HEK293 (cell line): ENCODE measurements at regions not wholly inside any gene's neighbourhood (a gene's known extent, or its start where the extent isn't known, plus 50 kb on each side); places are given as distances from the start of the nearest gene placed in this dataset.

ENCODE experiments used
- CTCF ChIA-PET: fragments of 350-600 bp; formaldehyde crosslinking; extraction: SDS; loops from one replicate; lab custom pipeline; 2021; ENCODE audit warnings: antibody characterized with exemption; lab: Yijun Ruan, JAX
- POLR2A ChIA-PET: fragments of 300-600 bp; formaldehyde crosslinking; extraction: SDS; loops from one replicate; lab custom pipeline; 2020; ENCODE audit warnings: antibody characterized with exemption, inconsistent platforms; lab: Yijun Ruan, JAX
- H3K27ac ChIP-seq: fragments of 200-500 bp; sonication (Bioruptor generic); 2 replicates; pipeline ENCODE4 v1.5.1; 2014; ENCODE audit warnings: low read depth, low read length, control low read depth, inconsistent platforms; ENCODE audit errors: extremely low read depth
- H3K36me3 ChIP-seq, 2 experiments: fragments of 200-500 bp in 1 of 2; sonication (Bioruptor generic) in 1 of 2; 1 replicate in 1 of 2; 2 replicates in 1 of 2; pipeline ENCODE4 v1.5.1; 2014 to 2017; ENCODE audit warnings: inconsistent platforms in 2 of 2, low read length in 2 of 2; ENCODE audit not compliant: control insufficient read depth in 2 of 2, insufficient read depth in 1 of 2
- H3K4me1 ChIP-seq: fragments of 200-500 bp; sonication (Bioruptor generic); 2 replicates; pipeline ENCODE4 v1.5.1; 2014; ENCODE audit warnings: mild to moderate bottlenecking, low read length, inconsistent platforms; ENCODE audit not compliant: control insufficient read depth, insufficient read depth
- H3K4me3 ChIP-seq: 2 replicates; pipeline ENCODE4 v1.5.1; 2011; ENCODE audit warnings: low read depth, mild to moderate bottlenecking, control low read depth, low read length, moderate library complexity
- H3K9me3 ChIP-seq: fragments of 200-500 bp; sonication (Bioruptor generic); 2 replicates; pipeline ENCODE4 v1.5.1; 2014; ENCODE audit warnings: low read depth, low read length, inconsistent platforms; ENCODE audit not compliant: control insufficient read depth, insufficient read depth
- EGR2 ChIP-seq: fragments of 450-650 bp; formaldehyde crosslinking; IDR thresholded peaks from 2 replicates; pipeline ENCODE4 v1.5.1; 2016; ENCODE audit warnings: low read depth, missing biosample characterization, missing genetic modification characterization
- GLIS1 ChIP-seq: fragments of 450-650 bp; formaldehyde crosslinking; IDR thresholded peaks from 2 replicates; pipeline ENCODE4 v1.5.1; 2016; ENCODE audit warnings: missing biosample characterization, missing genetic modification characterization
- KLF8 ChIP-seq: fragments of 450-650 bp; formaldehyde crosslinking; IDR thresholded peaks from 2 replicates; pipeline ENCODE4 v1.5.1; 2016; ENCODE audit warnings: missing biosample characterization, missing genetic modification characterization
- RBAK ChIP-seq: fragments of 450-650 bp; formaldehyde crosslinking; IDR thresholded peaks from 2 replicates; pipeline ENCODE4 v1.5.1; 2016; ENCODE audit warnings: missing biosample characterization, missing genetic modification characterization
- SP3 ChIP-seq: fragments of 450-650 bp; formaldehyde crosslinking; IDR thresholded peaks from 2 replicates; pipeline ENCODE4 v1.5.1; 2016; ENCODE audit warnings: missing biosample characterization, missing genetic modification characterization
- TCF7L2 ChIP-seq: IDR thresholded peaks from 2 replicates; pipeline ENCODE4 v1.6.1; 2011; ENCODE audit warnings: low read depth, mild to moderate bottlenecking, inconsistent platforms, low read length, moderate library complexity, borderline replicate concordance
- WT1 ChIP-seq: fragments of 450-650 bp; formaldehyde crosslinking; IDR thresholded peaks from 2 replicates; pipeline ENCODE4 v1.5.1; 2016; ENCODE audit warnings: missing biosample characterization, missing genetic modification characterization
- ZBTB8A ChIP-seq: fragments of 450-650 bp; formaldehyde crosslinking; IDR thresholded peaks from 2 replicates; pipeline ENCODE4 v1.5.1; 2016; ENCODE audit warnings: missing biosample characterization, missing genetic modification characterization
- ZNF214 ChIP-seq: fragments of 450-650 bp; formaldehyde crosslinking; IDR thresholded peaks from 2 replicates; pipeline ENCODE4 v1.5.1; 2017; ENCODE audit warnings: missing biosample characterization, mild to moderate bottlenecking, missing genetic modification characterization, borderline replicate concordance
- ZNF223 ChIP-seq: fragments of 450-650 bp; formaldehyde crosslinking; IDR thresholded peaks from 2 replicates; pipeline ENCODE4 v1.5.1; 2016; ENCODE audit warnings: missing biosample characterization, missing genetic modification characterization
- ZNF292 ChIP-seq: fragments of 450-650 bp; formaldehyde crosslinking; IDR thresholded peaks from 2 replicates; pipeline ENCODE4 v1.5.1; 2016; ENCODE audit warnings: low read depth, missing biosample characterization, missing genetic modification characterization, borderline replicate concordance
- ZNF324 ChIP-seq: fragments of 450-650 bp; formaldehyde crosslinking; IDR thresholded peaks from 2 replicates; pipeline ENCODE4 v1.5.1; 2016; ENCODE audit warnings: missing biosample characterization, missing genetic modification characterization
- ZNF366 ChIP-seq: fragments of 450-650 bp; formaldehyde crosslinking; conservative IDR thresholded peaks from 2 replicates; pipeline ENCODE4 v1.5.1; 2016; ENCODE audit warnings: missing biosample characterization, missing genetic modification characterization
- ZNF416 ChIP-seq: fragments of 450-650 bp; formaldehyde crosslinking; IDR thresholded peaks from 2 replicates; pipeline ENCODE4 v1.5.1; 2016; ENCODE audit warnings: missing biosample characterization, missing genetic modification characterization
- ZNF529 ChIP-seq: fragments of 450-650 bp; formaldehyde crosslinking; IDR thresholded peaks from 2 replicates; pipeline ENCODE4 v1.5.1; 2017; ENCODE audit warnings: missing genetic modification characterization, missing biosample characterization; ENCODE audit not compliant: insufficient replicate concordance
- ZNF558 ChIP-seq: fragments of 450-650 bp; formaldehyde crosslinking; IDR thresholded peaks from 2 replicates; pipeline ENCODE4 v1.5.1; 2016; ENCODE audit warnings: missing biosample characterization, missing genetic modification characterization
- ZNF561 ChIP-seq: fragments of 450-650 bp; IDR thresholded peaks from 2 replicates; pipeline ENCODE4 v1.5.1; 2018; ENCODE audit warnings: missing biosample characterization, missing genetic modification characterization, borderline replicate concordance
- ZNF654 ChIP-seq: fragments of 450-650 bp; formaldehyde crosslinking; IDR thresholded peaks from 2 replicates; pipeline ENCODE4 v1.5.1; 2016; ENCODE audit warnings: low read depth, missing biosample characterization, missing genetic modification characterization
- ZNF747 ChIP-seq: fragments of 450-650 bp; formaldehyde crosslinking; IDR thresholded peaks from 2 replicates; pipeline ENCODE4 v1.5.1; 2016; ENCODE audit warnings: missing biosample characterization, missing genetic modification characterization
- TF ChIP-seq, protein P1 (sequence below): fragments of 450-650 bp; formaldehyde crosslinking; IDR thresholded peaks from 2 replicates; pipeline ENCODE4 v1.5.1; 2016; ENCODE audit warnings: missing biosample characterization, missing genetic modification characterization
- TF ChIP-seq, protein P2 (sequence below): fragments of 450-650 bp; formaldehyde crosslinking; IDR thresholded peaks from 2 replicates; pipeline ENCODE4 v1.5.1; 2016; ENCODE audit warnings: missing biosample characterization, missing genetic modification characterization
- TF ChIP-seq, protein P3 (sequence below): fragments of 450-650 bp; formaldehyde crosslinking; IDR thresholded peaks from 2 replicates; pipeline ENCODE4 v1.5.1; 2016; ENCODE audit warnings: missing biosample characterization, missing genetic modification characterization
- TF ChIP-seq, protein P4 (sequence below): fragments of 450-650 bp; formaldehyde crosslinking; IDR thresholded peaks from 2 replicates; pipeline ENCODE4 v1.5.1; 2016; ENCODE audit warnings: missing biosample characterization, missing genetic modification characterization
- TF ChIP-seq, protein P5 (sequence below): fragments of 450-650 bp; formaldehyde crosslinking; IDR thresholded peaks from 2 replicates; pipeline ENCODE4 v1.5.1; 2017; ENCODE audit warnings: missing biosample characterization, missing genetic modification characterization
- TF ChIP-seq, protein P6 (sequence below): fragments of 450-650 bp; formaldehyde crosslinking; IDR thresholded peaks from 2 replicates; pipeline ENCODE4 v1.5.1; 2016; ENCODE audit warnings: missing biosample characterization, missing genetic modification characterization

DNA sequence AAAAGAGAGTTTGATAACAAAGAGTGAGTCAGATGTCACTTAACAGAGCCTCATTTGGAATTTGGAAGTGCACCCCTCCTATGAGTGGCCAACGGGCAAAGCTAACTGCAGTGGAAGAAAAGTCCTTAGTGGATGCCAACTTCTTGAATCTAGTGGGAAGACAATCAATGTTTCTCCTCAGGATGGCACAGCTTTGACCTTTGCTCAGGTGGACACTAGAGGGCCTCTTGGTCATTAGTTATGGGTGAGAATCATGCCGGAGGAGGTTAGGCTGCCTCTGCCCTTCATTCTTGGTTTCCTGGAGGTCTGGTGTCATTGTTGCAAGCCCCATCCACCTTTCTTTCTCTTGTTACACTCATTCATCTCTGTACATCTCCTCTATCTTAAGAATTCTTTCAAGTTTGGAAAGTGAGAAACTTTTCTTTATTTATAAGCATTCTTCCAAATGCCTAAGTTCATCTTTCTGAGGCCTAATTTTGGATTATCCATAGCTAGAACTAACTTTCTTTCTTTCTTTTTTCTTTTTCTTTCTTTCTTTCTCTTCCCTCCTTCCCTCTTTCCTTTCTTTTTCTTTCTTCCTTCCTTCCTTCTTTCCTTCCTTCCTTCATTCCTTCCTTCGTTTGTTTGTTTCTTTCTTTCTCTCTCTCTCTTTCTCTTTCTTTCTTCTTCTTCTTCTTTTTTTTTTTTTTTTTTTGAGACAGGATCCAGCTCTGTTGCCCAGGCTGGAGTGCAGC, 327.2 kb upstream of the TSHZ3 start (continued):
- TF ChIP-seq, protein P1, sequence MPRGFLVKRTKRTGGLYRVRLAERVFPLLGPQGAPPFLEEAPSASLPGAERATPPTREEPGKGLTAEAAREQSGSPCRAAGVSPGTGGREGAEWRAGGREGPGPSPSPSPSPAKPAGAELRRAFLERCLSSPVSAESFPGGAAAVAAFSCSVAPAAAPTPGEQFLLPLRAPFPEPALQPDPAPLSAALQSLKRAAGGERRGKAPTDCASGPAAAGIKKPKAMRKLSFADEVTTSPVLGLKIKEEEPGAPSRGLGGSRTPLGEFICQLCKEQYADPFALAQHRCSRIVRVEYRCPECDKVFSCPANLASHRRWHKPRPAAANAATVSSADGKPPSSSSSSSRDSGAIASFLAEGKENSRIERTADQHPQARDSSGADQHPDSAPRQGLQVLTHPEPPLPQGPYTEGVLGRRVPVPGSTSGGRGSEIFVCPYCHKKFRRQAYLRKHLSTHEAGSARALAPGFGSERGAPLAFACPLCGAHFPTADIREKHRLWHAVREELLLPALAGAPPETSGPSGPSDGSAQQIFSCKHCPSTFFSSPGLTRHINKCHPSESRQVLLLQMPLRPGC (tag by site-specific recombination) = no peak
- TF ChIP-seq ZNF654 (tag by site-specific recombination) (peak; percentile 8; the same call in 1 of the 2 replicates), WT1 (tag by site-specific recombination) (no peak), ZNF529 (no peak), ZNF292 (no peak), ZNF747 (no peak), ZNF324 (no peak), ZNF214 (tag by site-specific recombination) (no peak), ZNF223 (tag by site-specific recombination) (no peak), ZBTB8A (tag by site-specific recombination) (no peak), ZNF366 (tag by site-specific recombination) (peak; percentile 80), KLF8 (no peak), SP3 (no peak)
- TF ChIP-seq, protein P2, sequence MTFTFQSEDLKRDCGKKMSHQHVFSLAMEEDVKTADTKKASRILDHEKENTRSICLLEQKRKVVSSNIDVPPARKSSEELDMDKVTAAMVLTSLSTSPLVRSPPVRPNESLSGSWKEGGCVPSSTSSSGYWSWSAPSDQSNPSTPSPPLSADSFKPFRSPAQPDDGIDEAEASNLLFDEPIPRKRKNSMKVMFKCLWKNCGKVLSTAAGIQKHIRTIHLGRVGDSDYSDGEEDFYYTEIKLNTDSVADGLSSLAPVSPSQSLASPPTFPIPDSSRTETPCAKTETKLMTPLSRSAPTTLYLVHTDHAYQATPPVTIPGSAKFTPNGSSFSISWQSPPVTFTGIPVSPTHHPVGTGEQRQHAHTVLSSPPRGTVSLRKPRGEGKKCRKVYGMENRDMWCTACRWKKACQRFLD (tag by site-specific recombination) = no peak
- TF ChIP-seq, protein P3, sequence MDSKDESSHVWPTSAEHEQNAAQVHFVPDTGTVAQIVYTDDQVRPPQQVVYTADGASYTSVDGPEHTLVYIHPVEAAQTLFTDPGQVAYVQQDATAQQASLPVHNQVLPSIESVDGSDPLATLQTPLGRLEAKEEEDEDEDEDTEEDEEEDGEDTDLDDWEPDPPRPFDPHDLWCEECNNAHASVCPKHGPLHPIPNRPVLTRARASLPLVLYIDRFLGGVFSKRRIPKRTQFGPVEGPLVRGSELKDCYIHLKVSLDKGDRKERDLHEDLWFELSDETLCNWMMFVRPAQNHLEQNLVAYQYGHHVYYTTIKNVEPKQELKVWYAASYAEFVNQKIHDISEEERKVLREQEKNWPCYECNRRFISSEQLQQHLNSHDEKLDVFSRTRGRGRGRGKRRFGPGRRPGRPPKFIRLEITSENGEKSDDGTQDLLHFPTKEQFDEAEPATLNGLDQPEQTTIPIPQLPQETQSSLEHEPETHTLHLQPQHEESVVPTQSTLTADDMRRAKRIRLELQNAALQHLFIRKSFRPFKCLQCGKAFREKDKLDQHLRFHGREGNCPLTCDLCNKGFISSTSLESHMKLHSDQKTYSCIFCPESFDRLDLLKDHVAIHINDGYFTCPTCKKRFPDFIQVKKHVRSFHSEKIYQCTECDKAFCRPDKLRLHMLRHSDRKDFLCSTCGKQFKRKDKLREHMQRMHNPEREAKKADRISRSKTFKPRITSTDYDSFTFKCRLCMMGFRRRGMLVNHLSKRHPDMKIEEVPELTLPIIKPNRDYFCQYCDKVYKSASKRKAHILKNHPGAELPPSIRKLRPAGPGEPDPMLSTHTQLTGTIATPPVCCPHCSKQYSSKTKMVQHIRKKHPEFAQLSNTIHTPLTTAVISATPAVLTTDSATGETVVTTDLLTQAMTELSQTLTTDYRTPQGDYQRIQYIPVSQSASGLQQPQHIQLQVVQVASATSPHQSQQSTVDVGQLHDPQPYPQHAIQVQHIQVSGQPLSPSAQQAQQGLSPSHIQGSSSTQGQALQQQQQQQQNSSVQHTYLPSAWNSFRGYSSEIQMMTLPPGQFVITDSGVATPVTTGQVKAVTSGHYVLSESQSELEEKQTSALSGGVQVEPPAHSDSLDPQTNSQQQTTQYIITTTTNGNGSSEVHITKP (tag by site-specific recombination) = no peak
- TF ChIP-seq, protein P4, sequence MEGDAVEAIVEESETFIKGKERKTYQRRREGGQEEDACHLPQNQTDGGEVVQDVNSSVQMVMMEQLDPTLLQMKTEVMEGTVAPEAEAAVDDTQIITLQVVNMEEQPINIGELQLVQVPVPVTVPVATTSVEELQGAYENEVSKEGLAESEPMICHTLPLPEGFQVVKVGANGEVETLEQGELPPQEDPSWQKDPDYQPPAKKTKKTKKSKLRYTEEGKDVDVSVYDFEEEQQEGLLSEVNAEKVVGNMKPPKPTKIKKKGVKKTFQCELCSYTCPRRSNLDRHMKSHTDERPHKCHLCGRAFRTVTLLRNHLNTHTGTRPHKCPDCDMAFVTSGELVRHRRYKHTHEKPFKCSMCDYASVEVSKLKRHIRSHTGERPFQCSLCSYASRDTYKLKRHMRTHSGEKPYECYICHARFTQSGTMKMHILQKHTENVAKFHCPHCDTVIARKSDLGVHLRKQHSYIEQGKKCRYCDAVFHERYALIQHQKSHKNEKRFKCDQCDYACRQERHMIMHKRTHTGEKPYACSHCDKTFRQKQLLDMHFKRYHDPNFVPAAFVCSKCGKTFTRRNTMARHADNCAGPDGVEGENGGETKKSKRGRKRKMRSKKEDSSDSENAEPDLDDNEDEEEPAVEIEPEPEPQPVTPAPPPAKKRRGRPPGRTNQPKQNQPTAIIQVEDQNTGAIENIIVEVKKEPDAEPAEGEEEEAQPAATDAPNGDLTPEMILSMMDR (tag by site-specific recombination) = peak; percentile 69; the same call in 1 of the 2 replicates

DNA sequence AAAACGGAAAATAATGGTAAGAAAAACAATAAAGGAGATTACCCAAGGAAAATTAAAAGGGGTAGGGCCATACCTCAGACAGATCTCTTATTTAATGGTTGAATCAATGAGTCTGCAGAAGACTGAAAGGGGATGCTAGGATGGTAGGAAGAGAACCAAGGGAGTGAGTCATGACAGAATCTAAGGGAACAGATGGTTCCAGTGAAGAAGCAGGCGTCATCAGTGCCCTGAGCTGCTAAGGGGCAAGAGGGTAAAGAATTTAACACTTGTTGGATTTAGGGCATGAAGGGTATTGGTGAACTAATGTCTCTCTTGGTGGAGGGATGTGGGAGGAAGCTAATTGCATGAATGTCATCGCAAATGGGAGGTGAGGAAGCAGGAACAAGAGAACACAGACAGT, 329.2 kb upstream of the TSHZ3 start:
- peaks cover 7% of the 10 kb centered on the region for H3K4me1 ChIP-seq
- H3K4me3 ChIP-seq = no peak overlapping the region
- CTCF ChIA-PET = interaction anchor here (0.7 to 1.6 kb wide), 2 partner anchors 240 to 546 kb away, joined by 5 read pairs; no protein-coding TSS in a partner anchor
- POLR2A ChIA-PET = no interaction called here
- no peaks in the 10 kb centered on the region; a peak in 1 of 3 replicates for H3K36me3 ChIP-seq
- H3K9me3 ChIP-seq = peaks cover 3% of the 10 kb centered on the region; the same call in 1 of the 2 replicates
- no peak overlapping the region for H3K27ac ChIP-seq
- TF ChIP-seq, protein P5, sequence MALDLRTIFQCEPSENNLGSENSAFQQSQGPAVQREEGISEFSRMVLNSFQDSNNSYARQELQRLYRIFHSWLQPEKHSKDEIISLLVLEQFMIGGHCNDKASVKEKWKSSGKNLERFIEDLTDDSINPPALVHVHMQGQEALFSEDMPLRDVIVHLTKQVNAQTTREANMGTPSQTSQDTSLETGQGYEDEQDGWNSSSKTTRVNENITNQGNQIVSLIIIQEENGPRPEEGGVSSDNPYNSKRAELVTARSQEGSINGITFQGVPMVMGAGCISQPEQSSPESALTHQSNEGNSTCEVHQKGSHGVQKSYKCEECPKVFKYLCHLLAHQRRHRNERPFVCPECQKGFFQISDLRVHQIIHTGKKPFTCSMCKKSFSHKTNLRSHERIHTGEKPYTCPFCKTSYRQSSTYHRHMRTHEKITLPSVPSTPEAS (tag by site-specific recombination) = no peak
- TF ChIP-seq EGR2 (tag by site-specific recombination) = no peak
- no peak for TF ChIP-seq ZNF529
- TF ChIP-seq ZNF561 (tag by site-specific recombination) = no peak
- TF ChIP-seq GLIS1 (tag by site-specific recombination) = no peak
- TF ChIP-seq, protein P6, sequence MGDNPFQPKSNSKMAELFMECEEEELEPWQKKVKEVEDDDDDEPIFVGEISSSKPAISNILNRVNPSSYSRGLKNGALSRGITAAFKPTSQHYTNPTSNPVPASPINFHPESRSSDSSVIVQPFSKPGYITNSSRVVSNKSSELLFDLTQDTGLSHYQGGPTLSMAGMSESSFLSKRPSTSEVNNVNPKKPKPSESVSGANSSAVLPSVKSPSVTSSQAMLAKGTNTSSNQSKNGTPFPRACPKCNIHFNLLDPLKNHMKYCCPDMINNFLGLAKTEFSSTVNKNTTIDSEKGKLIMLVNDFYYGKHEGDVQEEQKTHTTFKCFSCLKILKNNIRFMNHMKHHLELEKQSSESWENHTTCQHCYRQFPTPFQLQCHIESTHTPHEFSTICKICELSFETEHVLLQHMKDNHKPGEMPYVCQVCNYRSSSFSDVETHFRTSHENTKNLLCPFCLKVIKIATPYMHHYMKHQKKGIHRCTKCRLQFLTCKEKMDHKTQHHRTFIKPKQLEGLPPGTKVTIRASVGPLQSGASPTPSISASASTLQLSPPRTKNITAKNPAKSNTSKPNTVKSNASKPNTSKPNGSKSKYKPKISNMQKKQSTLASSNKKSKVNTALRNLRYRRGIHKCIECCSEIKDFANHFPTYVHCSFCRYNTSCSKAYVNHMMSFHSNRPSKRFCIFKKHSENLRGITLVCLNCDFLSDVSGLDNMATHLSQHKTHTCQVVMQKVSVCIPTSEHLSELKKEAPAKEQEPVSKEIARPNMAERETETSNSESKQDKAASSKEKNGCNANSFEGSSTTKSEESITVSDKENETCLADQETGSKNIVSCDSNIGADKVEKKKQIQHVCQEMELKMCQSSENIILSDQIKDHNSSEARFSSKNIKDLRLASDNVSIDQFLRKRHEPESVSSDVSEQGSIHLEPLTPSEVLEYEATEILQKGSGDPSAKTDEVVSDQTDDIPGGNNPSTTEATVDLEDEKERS = no peak
- no peak for TF ChIP-seq TCF7L2
- no peak for TF ChIP-seq RBAK (tag by site-specific recombination)
- TF ChIP-seq ZNF558 (tag by site-specific recombination) = no peak
- no peak for TF ChIP-seq ZNF416
